Calu3 (cell line): ENCODE measurements at regions not wholly inside any gene's neighbourhood (a gene's known extent, or its start where the extent isn't known, plus 50 kb on each side); places are given as distances from the start of the nearest gene placed in this dataset.

ENCODE experiments used
- BruUV-seq: library from RNA; stranded (reverse); fragments of 400-500 nt; replicated peaks from 2 replicates; lab custom pipeline; 2021; lab: Mats Ljungman, UMichigan
- CTCF ChIA-PET: fragments of 300-600 bp; sonication (Branson Sonifier 250); formaldehyde crosslinking; loops from one replicate; lab custom pipeline; 2022; ENCODE audit warnings: antibody characterized with exemption; lab: Charles Lee
- DNase-seq: peaks from one replicate; pipeline ENCODE4 v3.0.0; 2022
- H3K27ac Mint-ChIP-seq: one replicate; pipeline ENCODE4 v1.8.0; 2022; ENCODE audit warnings: mixed read lengths; ENCODE audit not compliant: unreplicated experiment
- H3K27me3 Mint-ChIP-seq: one replicate; pipeline ENCODE4 v1.8.0; 2022; ENCODE audit warnings: mixed read lengths; ENCODE audit not compliant: unreplicated experiment
- H3K36me3 Mint-ChIP-seq: one replicate; pipeline ENCODE4 v1.8.0; 2022; ENCODE audit warnings: mild to moderate bottlenecking, moderate library complexity, mixed read lengths; ENCODE audit not compliant: insufficient read depth, unreplicated experiment
- H3K4me1 Mint-ChIP-seq: one replicate; pipeline ENCODE4 v1.8.0; 2022; ENCODE audit warnings: mild to moderate bottlenecking, low read depth, mixed read lengths; ENCODE audit not compliant: unreplicated experiment
- H3K4me3 Mint-ChIP-seq: one replicate; pipeline ENCODE4 v1.8.0; 2022; ENCODE audit warnings: mild to moderate bottlenecking, low read depth, moderate library complexity, mixed read lengths; ENCODE audit not compliant: unreplicated experiment
- H3K9me3 Mint-ChIP-seq: one replicate; pipeline ENCODE4 v1.8.0; 2022; ENCODE audit warnings: low read depth, mixed read lengths; ENCODE audit not compliant: unreplicated experiment
- intact Hi-C: fragments of 100-400 bp; cut with micrococcal nuclease; formaldehyde crosslinking; loops from one replicate; pipeline ENCODE4 v1.10.0; 2022; ENCODE audit not compliant: unreplicated experiment
- TF ChIP-seq, protein P1 (sequence below): fragments of 200-600 bp; IDR thresholded peaks from one replicate; pipeline ENCODE4 v1.8.0; 2022; ENCODE audit warnings: antibody characterized with exemption; ENCODE audit not compliant: unreplicated experiment

GRCh38 chr4:137934911-137935310 is 307.2 kb downstream of the SLC7A11 start:
- Mint-ChIP-seq H3K27ac (no peak overlapping the region), H3K27me3 (no peaks in the 10 kb centered on the region)

DNA sequence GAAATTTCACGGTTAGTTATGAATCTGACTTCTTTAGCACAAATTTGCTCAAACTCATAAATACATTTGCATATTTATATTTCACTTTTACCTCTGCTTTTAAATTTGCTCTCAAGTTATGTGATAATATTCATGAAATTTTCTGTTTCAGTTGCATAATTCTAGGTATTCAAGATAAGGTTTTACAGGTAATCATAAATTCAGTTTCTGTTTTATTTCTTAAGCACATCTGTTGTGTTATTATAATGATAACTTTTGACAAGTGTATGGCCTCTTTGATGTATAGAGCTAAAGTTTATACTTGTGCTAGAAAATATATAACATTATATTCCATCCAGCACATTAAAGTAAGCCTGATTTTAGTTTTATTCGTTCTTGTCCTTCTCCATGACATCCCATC is 308.1 kb downstream of the SLC7A11 start:
- no TSS peak for BruUV-seq
- Mint-ChIP-seq H3K27ac (no peak overlapping the region), H3K27me3 (no peaks in the 10 kb centered on the region), H3K4me3 (no peak overlapping the region), H3K9me3 (no peaks in the 10 kb centered on the region), H3K4me1 (no peaks in the 10 kb centered on the region), H3K36me3 (no peaks in the 10 kb centered on the region)
- intact Hi-C loops, result no loop called here
- DNase-seq, result no peak
- TF ChIP-seq, protein P1, sequence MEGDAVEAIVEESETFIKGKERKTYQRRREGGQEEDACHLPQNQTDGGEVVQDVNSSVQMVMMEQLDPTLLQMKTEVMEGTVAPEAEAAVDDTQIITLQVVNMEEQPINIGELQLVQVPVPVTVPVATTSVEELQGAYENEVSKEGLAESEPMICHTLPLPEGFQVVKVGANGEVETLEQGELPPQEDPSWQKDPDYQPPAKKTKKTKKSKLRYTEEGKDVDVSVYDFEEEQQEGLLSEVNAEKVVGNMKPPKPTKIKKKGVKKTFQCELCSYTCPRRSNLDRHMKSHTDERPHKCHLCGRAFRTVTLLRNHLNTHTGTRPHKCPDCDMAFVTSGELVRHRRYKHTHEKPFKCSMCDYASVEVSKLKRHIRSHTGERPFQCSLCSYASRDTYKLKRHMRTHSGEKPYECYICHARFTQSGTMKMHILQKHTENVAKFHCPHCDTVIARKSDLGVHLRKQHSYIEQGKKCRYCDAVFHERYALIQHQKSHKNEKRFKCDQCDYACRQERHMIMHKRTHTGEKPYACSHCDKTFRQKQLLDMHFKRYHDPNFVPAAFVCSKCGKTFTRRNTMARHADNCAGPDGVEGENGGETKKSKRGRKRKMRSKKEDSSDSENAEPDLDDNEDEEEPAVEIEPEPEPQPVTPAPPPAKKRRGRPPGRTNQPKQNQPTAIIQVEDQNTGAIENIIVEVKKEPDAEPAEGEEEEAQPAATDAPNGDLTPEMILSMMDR, result no peak
- CTCF ChIA-PET, result no interaction called here

More at GRCh38 chr4:137934911-137935310, 307.2 kb downstream of the SLC7A11 start:
- Mint-ChIP-seq H3K4me1 (no peaks in the 10 kb centered on the region), H3K4me3 (no peak overlapping the region), H3K9me3 (no peaks in the 10 kb centered on the region), H3K36me3 (no peaks in the 10 kb centered on the region)
- intact Hi-C loops, result no loop called here
- no TSS peak for BruUV-seq
- TF ChIP-seq, protein P1, result no peak
- DNase-seq, result no peak
- CTCF ChIA-PET, result no interaction called here

DNA sequence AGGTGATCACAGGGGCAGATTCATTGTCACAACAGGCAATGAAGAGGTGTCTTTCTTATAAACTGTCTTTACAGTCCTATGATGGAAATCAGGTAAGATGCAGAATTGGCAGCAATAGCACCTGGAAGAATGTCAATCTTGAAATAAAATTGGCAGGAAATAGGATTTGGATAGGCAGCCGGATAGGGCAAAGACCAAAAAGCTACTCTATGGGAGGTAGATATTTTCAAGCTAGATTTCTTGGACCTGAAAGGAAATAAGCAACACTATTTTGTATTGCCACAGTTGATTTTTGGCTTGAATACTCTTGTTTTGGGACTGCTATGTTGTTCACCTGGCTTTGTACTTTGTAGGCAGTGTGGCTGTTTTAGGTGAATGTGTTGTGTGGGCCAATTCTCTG is 314.2 kb downstream of the SLC7A11 start:
- Mint-ChIP-seq H3K27me3 (no peaks in the 10 kb centered on the region), H3K4me3 (no peak overlapping the region), H3K4me1 (no peaks in the 10 kb centered on the region), H3K36me3 (no peaks in the 10 kb centered on the region), H3K27ac (no peak overlapping the region), H3K9me3 (no peaks in the 10 kb centered on the region)
- intact Hi-C loops, result no loop called here
- CTCF ChIA-PET, result no interaction called here
- no peak for DNase-seq
- no TSS peak for BruUV-seq
- TF ChIP-seq, protein P1, result no peak

- no peak overlapping the region for H3K4me3 Mint-ChIP-seq
- CTCF ChIA-PET, result no interaction called here
- BruUV-seq, result no TSS peak
- intact Hi-C loops, result no loop called here
- no peaks in the 10 kb centered on the region for H3K4me1 Mint-ChIP-seq
- no peaks in the 10 kb centered on the region for H3K9me3 Mint-ChIP-seq
- no peak overlapping the region for H3K27ac Mint-ChIP-seq
- TF ChIP-seq, protein P1, result no peak
- no peaks in the 10 kb centered on the region for H3K27me3 Mint-ChIP-seq
- no peaks in the 10 kb centered on the region for H3K36me3 Mint-ChIP-seq
- DNase-seq, result no peak
Measured at GRCh38 chr4:137923494-137923893, 318.7 kb downstream of the SLC7A11 start.
